Gastrocnemius medialis (tissue), 4 donors: ENCODE measurements at regions not wholly inside any gene's neighbourhood (a gene's known extent, or its start where the extent isn't known, plus 50 kb on each side); places are given as distances from the start of the nearest gene placed in this dataset.

ENCODE experiments used
- POLR2A ChIP-seq, 2 donors: fragments of 450-650 bp; IDR thresholded peaks; one replicate each; pipeline ENCODE4 v1.6.1; 2017; ENCODE audit warnings: antibody characterized with exemption in 2 of 2, mild to moderate bottlenecking in 2 of 2, moderate library complexity in 2 of 2
- TF ChIP-seq, protein P1 (sequence below), 5 experiments: fragments of 450-650 bp in 3 of 5; fragments of 200-600 bp in 2 of 5; sonication (generic) in 2 of 5; IDR thresholded peaks in 4 of 5; conservative IDR thresholded peaks in 1 of 5; 1 replicate in 4 of 5; 2 replicates in 1 of 5; pipeline ENCODE4 v1.5.1; 2016 to 2019; ENCODE audit warnings: antibody characterized with exemption in 5 of 5, mild to moderate bottlenecking in 3 of 5, moderate library complexity in 3 of 5

DNA sequence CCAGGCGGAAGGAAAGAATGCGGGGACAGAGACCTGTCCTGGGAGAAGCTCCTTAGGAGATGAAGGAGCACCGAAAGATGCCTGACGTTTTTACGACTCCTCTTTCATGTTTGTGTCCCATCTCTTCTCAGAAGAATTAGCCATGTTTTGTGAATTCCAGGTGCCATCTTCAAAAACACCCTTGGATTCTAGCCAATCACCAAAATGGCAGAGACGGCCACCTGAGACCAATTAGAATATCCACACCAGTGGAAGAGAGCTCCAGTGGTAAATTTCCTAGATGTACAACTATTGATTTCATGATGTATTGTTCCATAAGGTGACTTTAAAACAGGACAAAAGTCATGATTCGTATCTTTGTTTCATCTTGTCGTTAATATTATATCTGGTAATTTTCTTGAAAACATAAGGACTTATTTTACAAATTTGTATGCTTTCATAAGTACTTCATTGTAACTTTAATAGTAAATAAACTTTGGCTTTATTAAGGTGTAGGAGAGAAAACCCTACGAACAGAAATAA lies 62.3 kb upstream of the NUDT4 start:
- TF ChIP-seq, protein P1, sequence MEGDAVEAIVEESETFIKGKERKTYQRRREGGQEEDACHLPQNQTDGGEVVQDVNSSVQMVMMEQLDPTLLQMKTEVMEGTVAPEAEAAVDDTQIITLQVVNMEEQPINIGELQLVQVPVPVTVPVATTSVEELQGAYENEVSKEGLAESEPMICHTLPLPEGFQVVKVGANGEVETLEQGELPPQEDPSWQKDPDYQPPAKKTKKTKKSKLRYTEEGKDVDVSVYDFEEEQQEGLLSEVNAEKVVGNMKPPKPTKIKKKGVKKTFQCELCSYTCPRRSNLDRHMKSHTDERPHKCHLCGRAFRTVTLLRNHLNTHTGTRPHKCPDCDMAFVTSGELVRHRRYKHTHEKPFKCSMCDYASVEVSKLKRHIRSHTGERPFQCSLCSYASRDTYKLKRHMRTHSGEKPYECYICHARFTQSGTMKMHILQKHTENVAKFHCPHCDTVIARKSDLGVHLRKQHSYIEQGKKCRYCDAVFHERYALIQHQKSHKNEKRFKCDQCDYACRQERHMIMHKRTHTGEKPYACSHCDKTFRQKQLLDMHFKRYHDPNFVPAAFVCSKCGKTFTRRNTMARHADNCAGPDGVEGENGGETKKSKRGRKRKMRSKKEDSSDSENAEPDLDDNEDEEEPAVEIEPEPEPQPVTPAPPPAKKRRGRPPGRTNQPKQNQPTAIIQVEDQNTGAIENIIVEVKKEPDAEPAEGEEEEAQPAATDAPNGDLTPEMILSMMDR (IDR thresholded peaks at IDR 0.05 in 4 of 5, conservative IDR thresholded peaks at IDR 0.05 in 1 of 5): no peak
- no peak for TF ChIP-seq POLR2A (IDR thresholded peaks at IDR 0.05)
